SK-N-SH (cell line): ENCODE measurements at regions not wholly inside any gene's neighbourhood (a gene's known extent, or its start where the extent isn't known, plus 50 kb on each side); places are given as distances from the start of the nearest gene placed in this dataset.
"Not testable (repeated sequence)": the region's sequence is repeated elsewhere in the genome, so short reads cannot be mapped to it uniquely, and the experiment has no call there.

ENCODE experiments used
- CTCF ChIA-PET: fragments of 300-600, 350-600 bp; formaldehyde crosslinking; extraction: SDS; loops from one replicate; lab custom pipeline; 2021; lab: Yijun Ruan, JAX
- POLR2A ChIA-PET: fragments of 350-600 bp; sonication (Branson Sonifier 250); formaldehyde crosslinking; extraction: SDS; loops from one replicate; lab custom pipeline; 2020; ENCODE audit warnings: antibody characterized with exemption, inconsistent platforms; lab: Yijun Ruan, JAX
- DNase-seq: peaks from one replicate; pipeline ENCODE4 v3.0.0; 2012
- H2AFZ ChIP-seq: fragments of 200-600 bp; sonication (generic); 2 replicates; pipeline ENCODE4 v1.8.1; 2016; ENCODE audit warnings: antibody characterized with exemption, mild to moderate bottlenecking, low read depth
- H3F3A ChIP-seq: fragments of 200-600 bp; sonication (generic); replicated peaks from 2 replicates; pipeline ENCODE3; 2016; ENCODE audit warnings: antibody characterized with exemption, mild to moderate bottlenecking; ENCODE audit not compliant: insufficient read depth
- H3K27ac ChIP-seq, 2 experiments: fragments of 200-500 bp in 1 of 2; fragments of 200-600 bp in 1 of 2; sonication (Bioruptor generic) in 1 of 2; sonication (generic), shearing (Covaris generic) in 1 of 2; 2 replicates each; pipeline versions ENCODE4 v1.5.1 to v1.6.1; 2014 to 2016; ENCODE audit warnings: low read depth in 2 of 2, inconsistent platforms in 1 of 2, low read length in 1 of 2, mild to moderate bottlenecking in 1 of 2, mixed read lengths in 1 of 2
- H3K27me3 ChIP-seq: fragments of 200-600 bp; sonication (generic), shearing (Covaris generic); 2 replicates; pipeline ENCODE4 v1.6.1; 2016; ENCODE audit warnings: mixed run types; ENCODE audit not compliant: insufficient read depth
- H3K36me3 ChIP-seq, 2 experiments: fragments of 200-500 bp in 1 of 2; fragments of 200-600 bp in 1 of 2; sonication (Bioruptor generic) in 1 of 2; sonication (generic) in 1 of 2; replicated peaks in 1 of 2; 2 replicates each; pipeline versions ENCODE3 to v1.5.1; 2014 to 2016; ENCODE audit warnings: low read length in 1 of 2, mild to moderate bottlenecking in 1 of 2; ENCODE audit not compliant: insufficient read depth in 2 of 2, control insufficient read depth in 1 of 2
- H3K4me1 ChIP-seq, 2 experiments: fragments of 200-500 bp in 1 of 2; fragments of 200-600 bp in 1 of 2; sonication (Bioruptor generic) in 1 of 2; sonication (generic), shearing (Covaris generic) in 1 of 2; 2 replicates each; pipeline versions ENCODE4 v1.5.1 to v1.6.1; 2014 to 2016; ENCODE audit warnings: low read depth in 1 of 2, low read length in 1 of 2, mixed run types in 1 of 2; ENCODE audit not compliant: insufficient read depth in 2 of 2, control insufficient read depth in 1 of 2
- H3K4me2 ChIP-seq: fragments of 200-600 bp; sonication (generic), shearing (Covaris generic); 2 replicates; pipeline ENCODE4 v1.6.1; 2017; ENCODE audit warnings: mixed run types
- H3K4me3 ChIP-seq, 2 experiments: fragments of 200-500 bp in 1 of 2; fragments of 200-600 bp in 1 of 2; sonication (Bioruptor generic) in 1 of 2; sonication (generic), shearing (Covaris generic) in 1 of 2; 2 replicates each; pipeline versions ENCODE4 v1.5.1 to v1.8.1; 2014 to 2016; ENCODE audit warnings: low read depth in 2 of 2, inconsistent platforms in 1 of 2, low read length in 1 of 2, mild to moderate bottlenecking in 1 of 2, mixed read lengths in 1 of 2, moderate library complexity in 1 of 2
- H3K79me2 ChIP-seq: fragments of 200-600 bp; sonication (generic); 2 replicates; pipeline ENCODE4 v1.8.1; 2017; ENCODE audit warnings: mild to moderate bottlenecking; ENCODE audit not compliant: insufficient read depth
- H3K9ac ChIP-seq: fragments of 200-600 bp; sonication (generic); 2 replicates; pipeline ENCODE4 v1.6.1; 2017; ENCODE audit warnings: mixed run types
- H3K9me2 ChIP-seq: fragments of 200-600 bp; sonication (generic); 2 replicates; pipeline ENCODE4 v1.6.1; 2017; ENCODE audit warnings: mixed run types
- H3K9me3 ChIP-seq: fragments of 200-600 bp; sonication (generic); 2 replicates; pipeline ENCODE4 v1.6.1; 2017; ENCODE audit warnings: mixed run types, mild to moderate bottlenecking, moderate library complexity
- H4K20me1 ChIP-seq: fragments of 200-600 bp; sonication (generic); 2 replicates; pipeline ENCODE4 v1.6.1; 2017; ENCODE audit warnings: mild to moderate bottlenecking, mixed run types; ENCODE audit not compliant: insufficient read depth
- EP300 ChIP-seq, 2 experiments: IDR thresholded peaks; 2 replicates each; pipeline versions ENCODE4 v1.4.0 to v1.6.1; 2012; ENCODE audit warnings: borderline replicate concordance in 1 of 2, low read depth in 1 of 2, low read length in 1 of 2
- FOXM1 ChIP-seq: IDR thresholded peaks from 2 replicates; pipeline ENCODE4 v1.4.0; 2012; ENCODE audit warnings: low read depth, mild to moderate bottlenecking
- IRF3 ChIP-seq: fragments of 150-350 bp; IDR thresholded peaks from 2 replicates; pipeline ENCODE4 v1.6.1; 2016; ENCODE audit warnings: mild to moderate bottlenecking, low read depth, low read length
- MAX ChIP-seq: IDR thresholded peaks from 2 replicates; pipeline ENCODE4 v1.4.0; 2012; ENCODE audit warnings: low read depth
- SMC3 ChIP-seq: IDR thresholded peaks from 2 replicates; pipeline ENCODE4 v1.6.1; 2012; ENCODE audit warnings: low read depth, low read length, improper control_type of control experiment
- TAF1 ChIP-seq: IDR thresholded peaks from 2 replicates; pipeline ENCODE4 v1.6.1; 2012; ENCODE audit warnings: low read depth, mild to moderate bottlenecking, low read length, moderate library complexity, borderline replicate concordance
- USF2 ChIP-seq: fragments of 150-350 bp; IDR thresholded peaks from 2 replicates; pipeline ENCODE4 v1.6.1; 2017; ENCODE audit warnings: antibody characterized with exemption, low read length, low read depth, borderline replicate concordance
- ZBTB33 ChIP-seq: IDR thresholded peaks from 2 replicates; pipeline ENCODE4 v1.4.0; 2012; ENCODE audit warnings: low read depth, borderline replicate concordance

GRCh38 chr16:35804465-35804864 is 2345.1 kb downstream of the TP53TG3F start:
- CTCF ChIA-PET, H3K36me3 ChIP-seq, H3K9me2 ChIP-seq, H3K9me3 ChIP-seq, H2AFZ ChIP-seq, H3K4me3 ChIP-seq, H3K27ac ChIP-seq, H3K27me3 ChIP-seq, H3K9ac ChIP-seq, DNase-seq, H4K20me1 ChIP-seq, H3F3A ChIP-seq, H3K4me1 ChIP-seq, H3K4me2 ChIP-seq, POLR2A ChIA-PET, H3K79me2 ChIP-seq: not testable (repeated sequence)

- Histone ChIP-seq H3K9me3 (no peaks in the 10 kb centered on the region; the same call in 1 of the 2 replicates), H3K4me2 (no peak overlapping the region), H4K20me1 (no peaks in the 10 kb centered on the region), H3K4me1 (no peaks in the 10 kb centered on the region), H3K79me2 (no peaks in the 10 kb centered on the region), H2AFZ (no peak overlapping the region), H3K27ac (no peak overlapping the region), H3K9ac (no peak overlapping the region)
- POLR2A ChIA-PET: no interaction called here
- TF ChIP-seq IRF3: no peak
- TF ChIP-seq ZBTB33: no peak
- TF ChIP-seq EP300 (IDR thresholded peaks at IDR 0.05; ENCODE audit: borderline replicate concordance in 1 of 2, low read depth in 1 of 2, low read length in 1 of 2): no peak
- TF ChIP-seq FOXM1: no peak
- no peak for TF ChIP-seq SMC3
- no peak for TF ChIP-seq USF2
- TF ChIP-seq TAF1: no peak
- no peak for TF ChIP-seq MAX
- TF ChIP-seq, all 33 proteins: peak for 0
- Histone ChIP-seq H3K36me3 (no peaks in the 10 kb centered on the region), H3K27me3 (no peaks in the 10 kb centered on the region), H3F3A (no peaks in the 10 kb centered on the region), H3K9me2 (0 out of 2 replicates have a peak, but pooled peaks cover 2% of the 10 kb centered on the region), H3K4me3 (no peak overlapping the region)
- no peak for DNase-seq
- CTCF ChIA-PET: no interaction called here
Observed at GRCh38 chr16:35823342-35823741, 2363.9 kb downstream of the TP53TG3F start.
